HCT116 (cell line): ENCODE measurements at regions not wholly inside any gene's neighbourhood (a gene's known extent, or its start where the extent isn't known, plus 50 kb on each side); places are given as distances from the start of the nearest gene placed in this dataset.
"Not testable (repeated sequence)": the region's sequence is repeated elsewhere in the genome, so short reads cannot be mapped to it uniquely, and the experiment has no call there.

Experiments
- ATAC-seq: fragments of 200-7000 bp; cut with Tn5 transposase; 2 replicates; pipeline ENCODE4 v1.9.1; 2020; ENCODE audit warnings: mild to moderate bottlenecking, moderate library complexity
- BruUV-seq: library from RNA; stranded (reverse); fragments of 400-500 nt; replicated peaks from 2 replicates; lab custom pipeline; 2021; lab: Mats Ljungman, UMichigan
- CTCF ChIA-PET: fragments of 300-600 bp; sonication (Branson Sonifier 250); formaldehyde crosslinking; loops from one replicate; lab custom pipeline; 2021; ENCODE audit warnings: antibody characterized with exemption; lab: Charles Lee
- POLR2A ChIA-PET: fragments of 300-600, 350-600 bp; sonication (Branson Sonifier 250); formaldehyde crosslinking; loops from one replicate; lab custom pipeline; 2021; ENCODE audit warnings: antibody characterized with exemption; lab: Charles Lee
- RAD21 ChIA-PET, 2 experiments: fragments of 300-600 bp; sonication (Branson Sonifier 250); formaldehyde crosslinking; loops; one replicate each; lab custom pipeline; 2023; ENCODE audit warnings: low total read pairs in 2 of 2; ENCODE audit not compliant: uncharacterized antibody in 2 of 2, unreplicated experiment in 2 of 2, low non-redundant PET in 1 of 2; lab: Charles Lee
- DNase-seq: peaks from one replicate; pipeline ENCODE4 v3.0.0-alpha.2; 2010; ENCODE audit warnings: low read depth, low spot score
- H2AFZ ChIP-seq: fragments of 200-600 bp; shearing (Covaris generic), sonication (generic); 2 replicates; pipeline ENCODE4 v1.6.1; 2017; ENCODE audit warnings: low read depth, mixed run types, mixed read lengths, antibody characterized with exemption, low read length; ENCODE audit not compliant: poor library complexity, severe bottlenecking
- H3K27ac ChIP-seq: 2 replicates; pipeline ENCODE4 v1.5.1; 2012; ENCODE audit warnings: low read depth, low read length
- H3K27me3 ChIP-seq: fragments of 200-600 bp; sonication (generic); 2 replicates; pipeline ENCODE4 v1.6.1; 2016; ENCODE audit warnings: mixed run types, low read length, mixed read lengths; ENCODE audit not compliant: insufficient read depth
- H3K36me3 ChIP-seq, 2 experiments: fragments of 200-500 bp in 1 of 2; fragments of 200-600 bp in 1 of 2; sonication (Bioruptor generic) in 1 of 2; sonication (generic) in 1 of 2; 2 replicates each; pipeline versions ENCODE4 v1.5.1 to v1.6.1; 2014 to 2016; ENCODE audit warnings: low read length in 2 of 2, inconsistent platforms in 1 of 2, mixed read lengths in 1 of 2, mixed run types in 1 of 2; ENCODE audit not compliant: insufficient read depth in 2 of 2, control insufficient read depth in 1 of 2
- H3K4me1 ChIP-seq, 2 experiments: fragments of 200-600 bp in 1 of 2; sonication (generic) in 1 of 2; 2 replicates each; pipeline versions ENCODE4 v1.5.1 to v1.6.1; 2012 to 2017; ENCODE audit warnings: low read length in 2 of 2, inconsistent platforms in 1 of 2, mild to moderate bottlenecking in 1 of 2, mixed read lengths in 1 of 2, mixed run types in 1 of 2, moderate library complexity in 1 of 2; ENCODE audit not compliant: insufficient read depth in 2 of 2, control insufficient read depth in 1 of 2
- H3K4me2 ChIP-seq: fragments of 200-600 bp; sonication (generic); 2 replicates; pipeline ENCODE4 v1.6.1; 2017; ENCODE audit warnings: mixed run types, low read length, mixed read lengths
- H3K4me3 ChIP-seq, 2 experiments: fragments of 200-600 bp in 1 of 2; sonication (generic) in 1 of 2; replicated peaks in 1 of 2; 2 replicates each; pipeline ENCODE4 v1.5.1; 2011 to 2016; ENCODE audit warnings: low read length in 2 of 2, control low read depth in 1 of 2, low read depth in 1 of 2, mild to moderate bottlenecking in 1 of 2, mixed read lengths in 1 of 2, mixed run types in 1 of 2
- H3K79me2 ChIP-seq: fragments of 200-600 bp; sonication (generic); 2 replicates; pipeline ENCODE4 v1.6.1; 2017; ENCODE audit warnings: mild to moderate bottlenecking, mixed run types, low read length, moderate library complexity, mixed read lengths; ENCODE audit not compliant: insufficient read depth
- H3K9ac ChIP-seq: fragments of 200-600 bp; sonication (generic); 2 replicates; pipeline ENCODE4 v1.6.1; 2016; ENCODE audit warnings: low read length, mixed read lengths
- H3K9me2 ChIP-seq: fragments of 200-600 bp; sonication (generic), shearing (Covaris generic); 2 replicates; pipeline ENCODE4 v1.6.1; 2017; ENCODE audit warnings: mixed run types, mild to moderate bottlenecking, moderate library complexity; ENCODE audit not compliant: insufficient read depth
- H3K9me3 ChIP-seq, 2 experiments: fragments of 200-500 bp in 1 of 2; fragments of 200-600 bp in 1 of 2; sonication (Bioruptor generic) in 1 of 2; sonication (generic) in 1 of 2; 2 replicates each; pipeline ENCODE4 v1.6.1; 2014 to 2017; ENCODE audit warnings: low read length in 2 of 2, mixed read lengths in 2 of 2, inconsistent platforms in 1 of 2, low read depth in 1 of 2, mild to moderate bottlenecking in 1 of 2, mixed run types in 1 of 2, moderate library complexity in 1 of 2; ENCODE audit not compliant: control insufficient read depth in 1 of 2, insufficient read depth in 1 of 2
- H4K20me1 ChIP-seq: fragments of 200-600 bp; sonication (generic), shearing (Covaris generic); 2 replicates; pipeline ENCODE4 v1.6.1; 2017; ENCODE audit warnings: mixed run types, mild to moderate bottlenecking, moderate library complexity; ENCODE audit not compliant: insufficient read depth
- CBX3 ChIP-seq: IDR thresholded peaks from 2 replicates; pipeline ENCODE4 v1.6.1; 2012; ENCODE audit warnings: low read depth
- CEBPB ChIP-seq: IDR thresholded peaks from 2 replicates; pipeline ENCODE4 v1.6.1; 2012; ENCODE audit warnings: low read depth
- ELF1 ChIP-seq: IDR thresholded peaks from 2 replicates; pipeline ENCODE4 v1.6.1; 2012; ENCODE audit warnings: low read depth, borderline replicate concordance
- FOSL1 ChIP-seq: IDR thresholded peaks from 2 replicates; pipeline ENCODE4 v1.6.1; 2012; ENCODE audit warnings: low read depth
- POLR2A ChIP-seq: IDR thresholded peaks from 2 replicates; pipeline ENCODE4 v1.7.0; 2011; ENCODE audit warnings: borderline replicate concordance; ENCODE audit not compliant: insufficient read depth, insufficient read length; ENCODE audit errors: extremely low read depth
- POLR2AphosphoS5 ChIP-seq: IDR thresholded peaks from 2 replicates; pipeline ENCODE4 v1.6.1; 2011; ENCODE audit warnings: mild to moderate bottlenecking, low read depth, low read length, moderate library complexity
- SIN3A ChIP-seq: IDR thresholded peaks from 2 replicates; pipeline ENCODE4 v1.6.1; 2012; ENCODE audit warnings: low read depth
- SRF ChIP-seq: IDR thresholded peaks from 2 replicates; pipeline ENCODE4 v1.6.1; 2012; ENCODE audit warnings: low read depth
- TCF7L2 ChIP-seq: IDR thresholded peaks from 2 replicates; pipeline ENCODE4 v1.7.0; 2011; ENCODE audit warnings: borderline replicate concordance, inconsistent platforms; ENCODE audit not compliant: insufficient read depth, insufficient read length; ENCODE audit errors: extremely low read depth
- YY1 ChIP-seq: IDR thresholded peaks from 2 replicates; pipeline ENCODE4 v1.6.1; 2011; ENCODE audit warnings: low read length, low read depth, moderate library complexity, mild to moderate bottlenecking; ENCODE audit not compliant: insufficient replicate concordance; ENCODE audit errors: extremely low read depth
- intact Hi-C: fragments of 100-400 bp; cut with micrococcal nuclease; formaldehyde crosslinking; loops from 2 replicates; pipeline ENCODE4 v1.10.0; 2022
- TF ChIP-seq, protein P1 (sequence below), 3 experiments: fragments of 200-600 bp in 1 of 3; sonication (generic) in 1 of 3; IDR thresholded peaks in 2 of 3; conservative IDR thresholded peaks in 1 of 3; 2 replicates each; pipeline ENCODE4 v1.5.1; 2012 to 2017; ENCODE audit warnings: low read depth in 2 of 3, low read length in 2 of 3, antibody characterized with exemption in 1 of 3, borderline replicate concordance in 1 of 3, control low read depth in 1 of 3, mild to moderate bottlenecking in 1 of 3, mixed read lengths in 1 of 3, mixed run types in 1 of 3, moderate library complexity in 1 of 3; ENCODE audit not compliant: insufficient read depth in 1 of 3

DNA sequence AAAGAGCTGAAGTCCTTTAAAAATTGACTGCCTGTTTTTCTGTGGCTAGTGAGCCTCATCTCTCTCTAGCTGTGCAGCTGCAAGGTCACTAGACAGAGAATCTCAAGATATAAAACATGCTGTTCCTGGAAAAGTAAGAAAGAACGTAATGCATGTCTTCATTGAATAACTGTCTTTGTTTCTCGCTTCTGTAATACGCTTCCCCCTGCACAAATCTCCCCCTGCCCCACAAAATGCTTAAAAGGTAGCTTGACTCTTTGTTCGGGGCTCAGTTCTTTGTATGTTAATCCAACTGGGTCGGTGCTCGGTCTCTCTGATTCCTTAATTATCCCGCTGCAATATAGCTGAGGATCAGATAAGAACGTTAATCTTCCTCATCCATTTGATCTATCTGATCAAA lies 1495.9 kb upstream of the DDX18 start:
- H3K4me1 ChIP-seq, ATAC-seq, CTCF ChIA-PET, H3K27ac ChIP-seq, intact Hi-C loops, H3K9me3 ChIP-seq, H3K36me3 ChIP-seq, H2AFZ ChIP-seq, H3K9me2 ChIP-seq, H3K4me3 ChIP-seq, H4K20me1 ChIP-seq, BruUV-seq, H3K9ac ChIP-seq, H3K27me3 ChIP-seq, H3K4me2 ChIP-seq, H3K79me2 ChIP-seq, DNase-seq, RAD21 ChIA-PET, POLR2A ChIA-PET: not testable (repeated sequence)

DNA sequence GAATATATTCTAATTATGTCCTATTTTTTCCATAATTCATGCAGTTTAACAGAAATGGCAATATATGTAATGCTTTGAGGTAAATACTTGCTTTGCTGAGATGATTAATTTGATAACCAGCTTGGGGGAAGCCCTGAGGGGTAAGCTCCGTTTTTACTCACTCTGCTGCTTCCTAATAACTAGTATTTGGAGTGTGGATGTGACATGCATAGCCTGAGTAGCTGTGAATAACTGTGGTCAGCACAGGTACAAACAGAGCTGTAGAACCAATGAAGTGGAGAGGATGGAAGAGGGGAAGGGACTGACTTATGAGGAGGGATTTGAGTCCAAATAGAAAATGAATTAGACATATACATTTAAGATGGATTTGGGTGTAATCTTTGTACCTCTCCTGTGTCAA lies 1495.5 kb upstream of the DDX18 start:
- DNase-seq (no peak), ATAC-seq (no peak)
- Histone ChIP-seq H3K4me1 (no peaks in the 10 kb centered on the region), H4K20me1 (no peaks in the 10 kb centered on the region), H3K9me2 (no peaks in the 10 kb centered on the region), H3K4me2 (no peak overlapping the region), H3K9ac (no peak overlapping the region), H2AFZ (no peak overlapping the region), H3K36me3 (no peaks in the 10 kb centered on the region), H3K27ac (no peak overlapping the region), H3K9me3 (peaks cover 5 to 7% of the 10 kb centered on the region in 2 experiments; a peak in 2 of 4 replicates), H3K4me3 (no peak overlapping the region), H3K27me3 (no peaks in the 10 kb centered on the region), H3K79me2 (no peaks in the 10 kb centered on the region)
- no peak for TF ChIP-seq TCF7L2
- CTCF ChIA-PET, result no interaction called here
- BruUV-seq, result no TSS peak
- intact Hi-C loops, result no loop called here
- RAD21 ChIA-PET, result no interaction called here
- POLR2A ChIA-PET, result no interaction called here

DNA sequence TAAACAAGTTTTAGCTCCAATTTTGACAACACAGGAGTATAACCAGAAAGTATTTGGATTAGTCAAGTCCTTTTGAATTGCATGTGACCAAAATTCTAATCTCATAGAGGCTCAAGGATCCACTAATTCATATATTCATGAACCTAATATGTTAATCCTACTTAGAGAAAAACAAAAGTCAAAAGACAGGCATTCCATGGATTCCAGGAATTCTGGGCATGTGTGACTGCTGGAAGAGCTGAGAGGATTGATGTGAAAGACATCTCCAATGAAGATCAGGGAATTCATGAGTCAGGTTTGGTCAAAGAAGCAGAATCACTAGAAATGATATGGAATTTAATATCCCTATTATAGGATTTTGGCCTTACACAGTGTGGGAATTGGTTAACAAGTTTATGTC lies 1494.6 kb upstream of the DDX18 start:
- H3K9ac ChIP-seq, result no peak overlapping the region
- H3K4me2 ChIP-seq, result no peak overlapping the region
- H3K4me1 ChIP-seq, result no peaks in the 10 kb centered on the region
- no peak overlapping the region for H2AFZ ChIP-seq
- ChIA-PET RAD21 (no interaction called here), POLR2A (no interaction called here), CTCF (no interaction called here)
- ATAC-seq (no peak), DNase-seq (no peak)
- H3K9me3 ChIP-seq, result peaks cover 1 to 9% of the 10 kb centered on the region in 2 experiments; a peak in 2 of 4 replicates
- intact Hi-C loops, result no loop called here
- H3K9me2 ChIP-seq, result no peaks in the 10 kb centered on the region
- no peaks in the 10 kb centered on the region for H3K79me2 ChIP-seq
- no peaks in the 10 kb centered on the region for H3K27me3 ChIP-seq
- no peak overlapping the region for H3K4me3 ChIP-seq
- no peaks in the 10 kb centered on the region for H4K20me1 ChIP-seq
- H3K36me3 ChIP-seq, result no peaks in the 10 kb centered on the region
- no peak overlapping the region for H3K27ac ChIP-seq
- BruUV-seq, result no TSS peak
- TF ChIP-seq ELF1, result no peak
- no peak for TF ChIP-seq FOSL1
- TF ChIP-seq, protein P1, sequence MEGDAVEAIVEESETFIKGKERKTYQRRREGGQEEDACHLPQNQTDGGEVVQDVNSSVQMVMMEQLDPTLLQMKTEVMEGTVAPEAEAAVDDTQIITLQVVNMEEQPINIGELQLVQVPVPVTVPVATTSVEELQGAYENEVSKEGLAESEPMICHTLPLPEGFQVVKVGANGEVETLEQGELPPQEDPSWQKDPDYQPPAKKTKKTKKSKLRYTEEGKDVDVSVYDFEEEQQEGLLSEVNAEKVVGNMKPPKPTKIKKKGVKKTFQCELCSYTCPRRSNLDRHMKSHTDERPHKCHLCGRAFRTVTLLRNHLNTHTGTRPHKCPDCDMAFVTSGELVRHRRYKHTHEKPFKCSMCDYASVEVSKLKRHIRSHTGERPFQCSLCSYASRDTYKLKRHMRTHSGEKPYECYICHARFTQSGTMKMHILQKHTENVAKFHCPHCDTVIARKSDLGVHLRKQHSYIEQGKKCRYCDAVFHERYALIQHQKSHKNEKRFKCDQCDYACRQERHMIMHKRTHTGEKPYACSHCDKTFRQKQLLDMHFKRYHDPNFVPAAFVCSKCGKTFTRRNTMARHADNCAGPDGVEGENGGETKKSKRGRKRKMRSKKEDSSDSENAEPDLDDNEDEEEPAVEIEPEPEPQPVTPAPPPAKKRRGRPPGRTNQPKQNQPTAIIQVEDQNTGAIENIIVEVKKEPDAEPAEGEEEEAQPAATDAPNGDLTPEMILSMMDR (IDR thresholded peaks at IDR 0.05 in 2 of 3, conservative IDR thresholded peaks at IDR 0.05 in 1 of 3; ENCODE audit: borderline replicate concordance in 1 of 3, insufficient read depth in 1 of 3, low read depth in 2 of 3, low read length in 2 of 3), result no peak
- no peak for TF ChIP-seq SRF
- TF ChIP-seq CEBPB, result no peak
- no peak for TF ChIP-seq YY1
- TF ChIP-seq POLR2A, result no peak
- no peak for TF ChIP-seq POLR2AphosphoS5
- no peak for TF ChIP-seq CBX3
- no peak for TF ChIP-seq SIN3A
